HCT116 (cell line): ENCODE measurements at regions not wholly inside any gene's neighbourhood (a gene's known extent, or its start where the extent isn't known, plus 50 kb on each side); places are given as distances from the start of the nearest gene placed in this dataset.

Experiments used
- ATAC-seq: fragments of 200-7000 bp; cut with Tn5 transposase; 2 replicates; pipeline ENCODE4 v1.9.1; 2020; ENCODE audit warnings: mild to moderate bottlenecking, moderate library complexity
- BruUV-seq: library from RNA; stranded (reverse); fragments of 400-500 nt; replicated peaks from 2 replicates; lab custom pipeline; 2021; lab: Mats Ljungman, UMichigan
- CTCF ChIA-PET: fragments of 300-600 bp; sonication (Branson Sonifier 250); formaldehyde crosslinking; loops from one replicate; lab custom pipeline; 2021; ENCODE audit warnings: antibody characterized with exemption; lab: Charles Lee
- POLR2A ChIA-PET: fragments of 300-600, 350-600 bp; sonication (Branson Sonifier 250); formaldehyde crosslinking; loops from one replicate; lab custom pipeline; 2021; ENCODE audit warnings: antibody characterized with exemption; lab: Charles Lee
- RAD21 ChIA-PET, 2 experiments: fragments of 300-600 bp; sonication (Branson Sonifier 250); formaldehyde crosslinking; loops; one replicate each; lab custom pipeline; 2023; ENCODE audit warnings: low total read pairs in 2 of 2; ENCODE audit not compliant: uncharacterized antibody in 2 of 2, unreplicated experiment in 2 of 2, low non-redundant PET in 1 of 2; lab: Charles Lee
- DNase-seq: peaks from one replicate; pipeline ENCODE4 v3.0.0-alpha.2; 2010; ENCODE audit warnings: low read depth, low spot score
- H2AFZ ChIP-seq: fragments of 200-600 bp; shearing (Covaris generic), sonication (generic); 2 replicates; pipeline ENCODE4 v1.6.1; 2017; ENCODE audit warnings: low read depth, mixed run types, mixed read lengths, antibody characterized with exemption, low read length; ENCODE audit not compliant: poor library complexity, severe bottlenecking
- H3K27ac ChIP-seq: 2 replicates; pipeline ENCODE4 v1.5.1; 2012; ENCODE audit warnings: low read depth, low read length
- H3K27me3 ChIP-seq: fragments of 200-600 bp; sonication (generic); 2 replicates; pipeline ENCODE4 v1.6.1; 2016; ENCODE audit warnings: mixed run types, low read length, mixed read lengths; ENCODE audit not compliant: insufficient read depth
- H3K36me3 ChIP-seq, 2 experiments: fragments of 200-500 bp in 1 of 2; fragments of 200-600 bp in 1 of 2; sonication (Bioruptor generic) in 1 of 2; sonication (generic) in 1 of 2; 2 replicates each; pipeline versions ENCODE4 v1.5.1 to v1.6.1; 2014 to 2016; ENCODE audit warnings: low read length in 2 of 2, inconsistent platforms in 1 of 2, mixed read lengths in 1 of 2, mixed run types in 1 of 2; ENCODE audit not compliant: insufficient read depth in 2 of 2, control insufficient read depth in 1 of 2
- H3K4me1 ChIP-seq, 2 experiments: fragments of 200-600 bp in 1 of 2; sonication (generic) in 1 of 2; 2 replicates each; pipeline versions ENCODE4 v1.5.1 to v1.6.1; 2012 to 2017; ENCODE audit warnings: low read length in 2 of 2, inconsistent platforms in 1 of 2, mild to moderate bottlenecking in 1 of 2, mixed read lengths in 1 of 2, mixed run types in 1 of 2, moderate library complexity in 1 of 2; ENCODE audit not compliant: insufficient read depth in 2 of 2, control insufficient read depth in 1 of 2
- H3K4me2 ChIP-seq: fragments of 200-600 bp; sonication (generic); 2 replicates; pipeline ENCODE4 v1.6.1; 2017; ENCODE audit warnings: mixed run types, low read length, mixed read lengths
- H3K4me3 ChIP-seq, 2 experiments: fragments of 200-600 bp in 1 of 2; sonication (generic) in 1 of 2; replicated peaks in 1 of 2; 2 replicates each; pipeline ENCODE4 v1.5.1; 2011 to 2016; ENCODE audit warnings: low read length in 2 of 2, control low read depth in 1 of 2, low read depth in 1 of 2, mild to moderate bottlenecking in 1 of 2, mixed read lengths in 1 of 2, mixed run types in 1 of 2
- H3K79me2 ChIP-seq: fragments of 200-600 bp; sonication (generic); 2 replicates; pipeline ENCODE4 v1.6.1; 2017; ENCODE audit warnings: mild to moderate bottlenecking, mixed run types, low read length, moderate library complexity, mixed read lengths; ENCODE audit not compliant: insufficient read depth
- H3K9ac ChIP-seq: fragments of 200-600 bp; sonication (generic); 2 replicates; pipeline ENCODE4 v1.6.1; 2016; ENCODE audit warnings: low read length, mixed read lengths
- H3K9me2 ChIP-seq: fragments of 200-600 bp; sonication (generic), shearing (Covaris generic); 2 replicates; pipeline ENCODE4 v1.6.1; 2017; ENCODE audit warnings: mixed run types, mild to moderate bottlenecking, moderate library complexity; ENCODE audit not compliant: insufficient read depth
- H3K9me3 ChIP-seq, 2 experiments: fragments of 200-500 bp in 1 of 2; fragments of 200-600 bp in 1 of 2; sonication (Bioruptor generic) in 1 of 2; sonication (generic) in 1 of 2; 2 replicates each; pipeline ENCODE4 v1.6.1; 2014 to 2017; ENCODE audit warnings: low read length in 2 of 2, mixed read lengths in 2 of 2, inconsistent platforms in 1 of 2, low read depth in 1 of 2, mild to moderate bottlenecking in 1 of 2, mixed run types in 1 of 2, moderate library complexity in 1 of 2; ENCODE audit not compliant: control insufficient read depth in 1 of 2, insufficient read depth in 1 of 2
- H4K20me1 ChIP-seq: fragments of 200-600 bp; sonication (generic), shearing (Covaris generic); 2 replicates; pipeline ENCODE4 v1.6.1; 2017; ENCODE audit warnings: mixed run types, mild to moderate bottlenecking, moderate library complexity; ENCODE audit not compliant: insufficient read depth
- CBX3 ChIP-seq: IDR thresholded peaks from 2 replicates; pipeline ENCODE4 v1.6.1; 2012; ENCODE audit warnings: low read depth
- ELF1 ChIP-seq: IDR thresholded peaks from 2 replicates; pipeline ENCODE4 v1.6.1; 2012; ENCODE audit warnings: low read depth, borderline replicate concordance
- EZH2phosphoT487 ChIP-seq: fragments of 200-600 bp; IDR thresholded peaks from 2 replicates; pipeline ENCODE4 v1.6.1; 2018; ENCODE audit warnings: antibody characterized with exemption, borderline replicate concordance
- FOSL1 ChIP-seq: IDR thresholded peaks from 2 replicates; pipeline ENCODE4 v1.6.1; 2012; ENCODE audit warnings: low read depth
- POLR2A ChIP-seq: IDR thresholded peaks from 2 replicates; pipeline ENCODE4 v1.7.0; 2011; ENCODE audit warnings: borderline replicate concordance; ENCODE audit not compliant: insufficient read depth, insufficient read length; ENCODE audit errors: extremely low read depth
- POLR2AphosphoS5 ChIP-seq: IDR thresholded peaks from 2 replicates; pipeline ENCODE4 v1.6.1; 2011; ENCODE audit warnings: mild to moderate bottlenecking, low read depth, low read length, moderate library complexity
- YY1 ChIP-seq: IDR thresholded peaks from 2 replicates; pipeline ENCODE4 v1.6.1; 2011; ENCODE audit warnings: low read length, low read depth, moderate library complexity, mild to moderate bottlenecking; ENCODE audit not compliant: insufficient replicate concordance; ENCODE audit errors: extremely low read depth
- intact Hi-C: fragments of 100-400 bp; cut with micrococcal nuclease; formaldehyde crosslinking; loops from 2 replicates; pipeline ENCODE4 v1.10.0; 2022
- TF ChIP-seq, protein P1 (sequence below), 3 experiments: fragments of 200-600 bp in 1 of 3; sonication (generic) in 1 of 3; IDR thresholded peaks in 2 of 3; conservative IDR thresholded peaks in 1 of 3; 2 replicates each; pipeline ENCODE4 v1.5.1; 2012 to 2017; ENCODE audit warnings: low read depth in 2 of 3, low read length in 2 of 3, antibody characterized with exemption in 1 of 3, borderline replicate concordance in 1 of 3, control low read depth in 1 of 3, mild to moderate bottlenecking in 1 of 3, mixed read lengths in 1 of 3, mixed run types in 1 of 3, moderate library complexity in 1 of 3; ENCODE audit not compliant: insufficient read depth in 1 of 3
- TF ChIP-seq, protein P2 (sequence below): IDR thresholded peaks from 2 replicates; pipeline ENCODE4 v1.6.1; 2012

DNA sequence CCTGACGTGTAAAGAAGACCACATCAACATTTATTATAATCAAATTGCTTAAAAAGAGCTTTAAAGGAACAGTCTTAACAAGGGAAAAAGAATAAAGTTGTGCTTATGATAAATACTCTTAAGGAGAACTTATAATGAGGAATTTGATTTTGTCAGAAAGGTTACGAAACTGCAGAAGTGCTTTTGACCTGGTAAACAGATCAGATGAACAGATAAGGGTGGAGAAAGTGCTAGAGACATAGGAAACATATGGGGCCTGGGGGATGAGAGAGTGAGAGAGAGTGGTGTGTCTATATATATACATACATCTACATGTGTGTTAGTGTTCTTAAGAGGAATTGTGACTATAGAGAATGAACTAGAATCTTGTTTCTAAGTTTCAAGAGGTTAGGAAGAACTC lies 186.2 kb upstream of the GJE1 start:
- CTCF ChIA-PET, result no interaction called here
- no TSS peak for BruUV-seq
- POLR2A ChIA-PET, result no interaction called here
- ATAC-seq, result no peak
- RAD21 ChIA-PET, result no interaction called here
- Histone ChIP-seq H3K9me3 (no peaks in the 10 kb centered on the region), H3K4me3 (no peak overlapping the region), H3K27me3 (no peaks in the 10 kb centered on the region), H3K9ac (no peak overlapping the region), H3K4me1 (no peaks in the 10 kb centered on the region), H2AFZ (no peak overlapping the region), H3K27ac (no peak overlapping the region), H3K36me3 (no peaks in the 10 kb centered on the region), H3K9me2 (no peaks in the 10 kb centered on the region), H4K20me1 (no peaks in the 10 kb centered on the region), H3K4me2 (no peak overlapping the region), H3K79me2 (no peaks in the 10 kb centered on the region)
- DNase-seq, result no peak
- intact Hi-C loops, result no loop called here
- TF ChIP-seq, protein P1, sequence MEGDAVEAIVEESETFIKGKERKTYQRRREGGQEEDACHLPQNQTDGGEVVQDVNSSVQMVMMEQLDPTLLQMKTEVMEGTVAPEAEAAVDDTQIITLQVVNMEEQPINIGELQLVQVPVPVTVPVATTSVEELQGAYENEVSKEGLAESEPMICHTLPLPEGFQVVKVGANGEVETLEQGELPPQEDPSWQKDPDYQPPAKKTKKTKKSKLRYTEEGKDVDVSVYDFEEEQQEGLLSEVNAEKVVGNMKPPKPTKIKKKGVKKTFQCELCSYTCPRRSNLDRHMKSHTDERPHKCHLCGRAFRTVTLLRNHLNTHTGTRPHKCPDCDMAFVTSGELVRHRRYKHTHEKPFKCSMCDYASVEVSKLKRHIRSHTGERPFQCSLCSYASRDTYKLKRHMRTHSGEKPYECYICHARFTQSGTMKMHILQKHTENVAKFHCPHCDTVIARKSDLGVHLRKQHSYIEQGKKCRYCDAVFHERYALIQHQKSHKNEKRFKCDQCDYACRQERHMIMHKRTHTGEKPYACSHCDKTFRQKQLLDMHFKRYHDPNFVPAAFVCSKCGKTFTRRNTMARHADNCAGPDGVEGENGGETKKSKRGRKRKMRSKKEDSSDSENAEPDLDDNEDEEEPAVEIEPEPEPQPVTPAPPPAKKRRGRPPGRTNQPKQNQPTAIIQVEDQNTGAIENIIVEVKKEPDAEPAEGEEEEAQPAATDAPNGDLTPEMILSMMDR (IDR thresholded peaks at IDR 0.05 in 2 of 3, conservative IDR thresholded peaks at IDR 0.05 in 1 of 3; ENCODE audit: borderline replicate concordance in 1 of 3, insufficient read depth in 1 of 3, low read depth in 2 of 3, low read length in 2 of 3), result no peak
- TF ChIP-seq ELF1, result no peak
- no peak for TF ChIP-seq CBX3
- no peak for TF ChIP-seq POLR2A
- no peak for TF ChIP-seq POLR2AphosphoS5
- no peak for TF ChIP-seq YY1
- TF ChIP-seq, protein P2, sequence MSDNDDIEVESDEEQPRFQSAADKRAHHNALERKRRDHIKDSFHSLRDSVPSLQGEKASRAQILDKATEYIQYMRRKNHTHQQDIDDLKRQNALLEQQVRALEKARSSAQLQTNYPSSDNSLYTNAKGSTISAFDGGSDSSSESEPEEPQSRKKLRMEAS, result no peak

DNA sequence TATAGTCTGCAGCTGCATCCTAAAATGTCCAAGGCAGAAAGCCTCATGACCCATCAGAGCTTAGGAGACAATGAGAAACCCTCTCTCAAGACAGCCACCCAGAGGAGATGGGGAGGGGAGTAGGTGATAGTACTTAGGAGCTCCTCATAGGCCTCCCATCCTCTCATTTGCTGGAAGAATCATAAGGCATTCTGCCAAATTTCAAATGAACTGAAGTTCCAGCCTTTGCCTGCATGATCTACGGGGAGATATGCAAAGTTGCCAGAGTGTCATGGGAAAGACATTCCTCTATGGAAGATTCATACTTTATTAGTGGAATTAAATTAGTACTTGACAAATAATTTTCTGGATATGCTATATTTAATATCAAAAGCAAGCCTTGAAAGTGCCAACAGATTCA lies 194.1 kb upstream of the GJE1 start:
- CTCF ChIA-PET, result no interaction called here
- RAD21 ChIA-PET, result no interaction called here

More for the DNA sequence above, 194.1 kb upstream of the GJE1 start:
- Histone ChIP-seq H3K4me2 (no peak overlapping the region), H3K9me3 (no peaks in the 10 kb centered on the region), H3K36me3 (no peaks in the 10 kb centered on the region), H2AFZ (no peak overlapping the region), H3K27ac (no peak overlapping the region), H3K9me2 (no peaks in the 10 kb centered on the region), H3K27me3 (no peaks in the 10 kb centered on the region), H3K4me1 (no peaks in the 10 kb centered on the region), H3K79me2 (no peaks in the 10 kb centered on the region), H3K4me3 (no peak overlapping the region), H4K20me1 (no peaks in the 10 kb centered on the region), H3K9ac (no peak overlapping the region)
- DNase-seq (no peak), ATAC-seq (no peak)
- intact Hi-C loops, result no loop called here
- no peak for TF ChIP-seq FOSL1
- no peak for TF ChIP-seq EZH2phosphoT487
- POLR2A ChIA-PET, result no interaction called here
- no TSS peak for BruUV-seq
